OCI-LY7 (cell line): ENCODE measurements at regions not wholly inside any gene's neighbourhood (a gene's known extent, or its start where the extent isn't known, plus 50 kb on each side); places are given as distances from the start of the nearest gene placed in this dataset.

ENCODE experiments used
- BruUV-seq: library from RNA; stranded (reverse); fragments of 400-500 nt; replicated peaks from 2 replicates; lab custom pipeline; 2021; lab: Mats Ljungman, UMichigan
- CTCF ChIA-PET: fragments of 300-600 bp; sonication (Branson Sonifier 250); formaldehyde crosslinking; loops from one replicate; lab custom pipeline; 2022; ENCODE audit warnings: antibody characterized with exemption; ENCODE audit not compliant: unreplicated experiment; lab: Charles Lee
- POLR2A ChIA-PET: fragments of 300-600 bp; sonication (Branson Sonifier 250); formaldehyde crosslinking; loops from one replicate; lab custom pipeline; 2022; ENCODE audit warnings: antibody characterized with exemption; lab: Charles Lee
- DNase-seq: peaks from one replicate; pipeline ENCODE4 v3.0.0-alpha.2; 2015; ENCODE audit warnings: low spot score
- H2AFZ ChIP-seq: fragments of 200-600 bp; sonication (generic), shearing (Covaris generic); 2 replicates; pipeline ENCODE4 v1.6.1; 2014; ENCODE audit warnings: mild to moderate bottlenecking, antibody characterized with exemption, low read length, moderate library complexity
- H3K27ac ChIP-seq: fragments of 200-600 bp; sonication (generic); 2 replicates; pipeline ENCODE4 v1.5.1; 2014; ENCODE audit warnings: mixed run types, low read depth, mild to moderate bottlenecking, moderate library complexity, low read length, inconsistent platforms; ENCODE audit not compliant: poor library complexity, severe bottlenecking
- H3K36me3 ChIP-seq: fragments of 200-600 bp; sonication (generic); 2 replicates; pipeline ENCODE4 v1.6.1; 2014; ENCODE audit warnings: mild to moderate bottlenecking, antibody characterized with exemption, low read length, moderate library complexity, mixed read lengths; ENCODE audit not compliant: insufficient read depth
- H3K4me1 ChIP-seq: fragments of 200-600 bp; sonication (generic); 2 replicates; pipeline ENCODE4 v1.5.1; 2014; ENCODE audit warnings: mild to moderate bottlenecking, low read length; ENCODE audit not compliant: insufficient read depth, poor library complexity, severe bottlenecking
- H3K4me2 ChIP-seq: fragments of 200-600 bp; sonication (generic); 2 replicates; pipeline ENCODE4 v1.6.1; 2014; ENCODE audit warnings: mild to moderate bottlenecking, low read length
- H3K4me3 ChIP-seq: fragments of 200-600 bp; sonication (generic); 2 replicates; pipeline ENCODE4 v1.5.1; 2014; ENCODE audit warnings: mild to moderate bottlenecking, low read depth, low read length; ENCODE audit not compliant: poor library complexity, severe bottlenecking
- H3K79me2 ChIP-seq: fragments of 200-600 bp; sonication (generic); 2 replicates; pipeline ENCODE4 v1.6.1; 2016; ENCODE audit warnings: low read depth, mild to moderate bottlenecking, low read length, moderate library complexity, mixed read lengths; ENCODE audit not compliant: insufficient read depth
- H3K9me2 ChIP-seq: fragments of 200-600 bp; sonication (generic); 2 replicates; pipeline ENCODE4 v1.6.1; 2016; ENCODE audit warnings: mild to moderate bottlenecking, low read length, mixed read lengths; ENCODE audit not compliant: insufficient read depth
- H3K9me3 ChIP-seq: fragments of 200-600 bp; sonication (generic); 2 replicates; pipeline ENCODE4 v1.6.1; 2014; ENCODE audit warnings: mild to moderate bottlenecking, mixed run types, low read length, mixed read lengths
- H4K20me1 ChIP-seq: fragments of 200-600 bp; sonication (generic); 2 replicates; pipeline ENCODE4 v1.6.1; 2014; ENCODE audit warnings: mild to moderate bottlenecking, antibody characterized with exemption, low read length, moderate library complexity, mixed read lengths; ENCODE audit not compliant: insufficient read depth
- CTCF ChIP-seq: fragments of 200-600 bp; sonication (generic); conservative IDR thresholded peaks from 2 replicates; pipeline ENCODE4 v1.5.1; 2014; ENCODE audit warnings: mild to moderate bottlenecking, antibody characterized with exemption, low read length, moderate library complexity, mixed read lengths
- EZH2phosphoT487 ChIP-seq: fragments of 200-600 bp; sonication (generic); IDR thresholded peaks from 2 replicates; pipeline ENCODE4 v1.6.1; 2018; ENCODE audit warnings: low read depth, borderline replicate concordance, mild to moderate bottlenecking, mixed run types, antibody characterized with exemption, low read length, moderate library complexity, mixed read lengths
- intact Hi-C: fragments of 100-400 bp; cut with micrococcal nuclease; formaldehyde crosslinking; loops from one replicate; pipeline ENCODE4 v1.10.0; 2022; ENCODE audit not compliant: unreplicated experiment

- H2AFZ ChIP-seq: no peak overlapping the region
- no peak for DNase-seq
- intact Hi-C loops: no loop called here
- no peak overlapping the region for H3K4me3 ChIP-seq
- no peak overlapping the region for H3K27ac ChIP-seq
- H3K9me3 ChIP-seq: no peaks in the 10 kb centered on the region
- TF ChIP-seq CTCF: no peak
- H4K20me1 ChIP-seq: no peaks in the 10 kb centered on the region
- ChIA-PET CTCF (no interaction called here), POLR2A (interaction anchor here (1.4 kb wide), 1 partner anchor 9 kb away, joined by 3 read pairs; no protein-coding TSS in a partner anchor)
- H3K79me2 ChIP-seq: no peaks in the 10 kb centered on the region
- no peaks in the 10 kb centered on the region for H3K36me3 ChIP-seq
- H3K4me2 ChIP-seq: no peak overlapping the region
- no peaks in the 10 kb centered on the region for H3K4me1 ChIP-seq
- H3K9me2 ChIP-seq: no peaks in the 10 kb centered on the region
- no TSS peak for BruUV-seq
These were observed 85.2 kb downstream of the COX18 start for GRCh38 chr4:72984351-72984750.

GRCh38 chr4:72983709-72984108 is 85.8 kb downstream of the COX18 start:
- no peaks in the 10 kb centered on the region for H3K4me1 ChIP-seq
- POLR2A ChIA-PET: interaction anchor here (0.7 to 1.4 kb wide), 2 partner anchors 9 to 95 kb away, joined by 3 read pairs; no protein-coding TSS in a partner anchor
- no peak overlapping the region for H3K4me3 ChIP-seq
- H2AFZ ChIP-seq: no peak overlapping the region
- H3K9me3 ChIP-seq: no peaks in the 10 kb centered on the region
- no peaks in the 10 kb centered on the region for H3K9me2 ChIP-seq
- no peak for TF ChIP-seq CTCF
- TF ChIP-seq EZH2phosphoT487: no peak
- CTCF ChIA-PET: no interaction called here
- BruUV-seq: no TSS peak
- H4K20me1 ChIP-seq: no peaks in the 10 kb centered on the region
- no peak overlapping the region for H3K4me2 ChIP-seq
- no peak overlapping the region for H3K27ac ChIP-seq
- no peak for DNase-seq
- H3K36me3 ChIP-seq: no peaks in the 10 kb centered on the region
- H3K79me2 ChIP-seq: no peaks in the 10 kb centered on the region
- intact Hi-C loops: no loop called here

GRCh38 chr4:72977936-72978485 is 91.5 kb downstream of the COX18 start:
- DNase-seq: no peak
- BruUV-seq: no TSS peak
- Histone ChIP-seq H3K79me2 (no peaks in the 10 kb centered on the region), H3K4me3 (no peak overlapping the region), H2AFZ (no peak overlapping the region), H3K9me3 (no peaks in the 10 kb centered on the region), H4K20me1 (no peaks in the 10 kb centered on the region), H3K4me2 (no peak overlapping the region), H3K9me2 (no peaks in the 10 kb centered on the region), H3K27ac (no peak overlapping the region), H3K36me3 (no peaks in the 10 kb centered on the region), H3K4me1 (no peaks in the 10 kb centered on the region)
- POLR2A ChIA-PET: interaction anchor here (0.5 kb wide), 1 partner anchor 116 kb away, joined by 4 read pairs; no protein-coding TSS in a partner anchor
- CTCF ChIA-PET: no interaction called here
- TF ChIP-seq CTCF: no peak
- intact Hi-C loops: no loop called here
